HFFc6 (cell line): ENCODE measurements at regions not wholly inside any gene's neighbourhood (a gene's known extent, or its start where the extent isn't known, plus 50 kb on each side); places are given as distances from the start of the nearest gene placed in this dataset.

Experiments
- DNase-seq: peaks from one replicate; pipeline ENCODE4 v3.0.0-alpha.2; 2018
- H3K27ac Mint-ChIP-seq: 2 replicates; pipeline ENCODE4 v1.8.0; 2020; ENCODE audit warnings: mild to moderate bottlenecking, mixed read lengths
- H3K27me3 Mint-ChIP-seq: 2 replicates; pipeline ENCODE4 v1.8.0; 2021; ENCODE audit warnings: mild to moderate bottlenecking, moderate library complexity, mixed read lengths; ENCODE audit not compliant: insufficient read depth
- H3K36me3 Mint-ChIP-seq: 2 replicates; pipeline ENCODE4 v1.8.0; 2021; ENCODE audit warnings: low read depth, mixed read lengths
- H3K4me1 Mint-ChIP-seq: 2 replicates; pipeline ENCODE4 v1.8.0; 2020; ENCODE audit warnings: low read depth, mixed read lengths
- H3K4me3 Mint-ChIP-seq: 2 replicates; pipeline ENCODE4 v1.8.0; 2020; ENCODE audit warnings: mild to moderate bottlenecking, moderate library complexity, mixed read lengths
- H3K9me3 Mint-ChIP-seq: 2 replicates; pipeline ENCODE4 v1.8.0; 2020; ENCODE audit warnings: mild to moderate bottlenecking, mixed read lengths
- CTCF ChIP-seq: fragments of 200-600 bp; sonication (generic); IDR thresholded peaks from 2 replicates; pipeline ENCODE4 v1.5.0; 2021; ENCODE audit warnings: antibody characterized with exemption, mild to moderate bottlenecking

- Mint-ChIP-seq H3K27me3 (no peaks in the 10 kb centered on the region; the same call in 1 of the 2 replicates), H3K4me3 (no peak overlapping the region), H3K9me3 (no peaks in the 10 kb centered on the region), H3K36me3 (no peaks in the 10 kb centered on the region), H3K27ac (no peak overlapping the region), H3K4me1 (peaks cover 12% of the 10 kb centered on the region)
- no peak for TF ChIP-seq CTCF
- no peak for DNase-seq
These were observed 363.7 kb downstream of the BMPER start for GRCh38 chr7:34269084-34269483.

GRCh38 chr7:34275624-34276023 lies 370.3 kb downstream of the BMPER start:
- H3K4me3 Mint-ChIP-seq: no peak overlapping the region
- H3K27me3 Mint-ChIP-seq: no peaks in the 10 kb centered on the region
- no peak for DNase-seq
- H3K36me3 Mint-ChIP-seq: no peaks in the 10 kb centered on the region
- peaks cover 21% of the 10 kb centered on the region for H3K4me1 Mint-ChIP-seq
- TF ChIP-seq CTCF: no peak
- H3K9me3 Mint-ChIP-seq: no peaks in the 10 kb centered on the region
- no peak overlapping the region for H3K27ac Mint-ChIP-seq

GRCh38 chr7:34277016-34277802 lies 371.9 kb downstream of the BMPER start:
- H3K4me1 Mint-ChIP-seq: peaks cover 21% of the 10 kb centered on the region
- H3K4me3 Mint-ChIP-seq: peak overlapping the region; percentile 44
- no peaks in the 10 kb centered on the region for H3K36me3 Mint-ChIP-seq
- no peaks in the 10 kb centered on the region for H3K27me3 Mint-ChIP-seq
- peak overlapping the region; percentile 30 for H3K27ac Mint-ChIP-seq
- no peak for TF ChIP-seq CTCF
- H3K9me3 Mint-ChIP-seq: no peaks in the 10 kb centered on the region
- DNase-seq: peak; percentile 38

GRCh38 chr7:34277803-34278199 lies 372.5 kb downstream of the BMPER start:
- Mint-ChIP-seq H3K9me3 (peaks cover 6% of the 10 kb centered on the region), H3K4me3 (peak overlapping the region; percentile 44), H3K36me3 (peaks cover 5% of the 10 kb centered on the region; the same call in 1 of the 2 replicates), H3K4me1 (peaks cover 27% of the 10 kb centered on the region), H3K27me3 (no peaks in the 10 kb centered on the region), H3K27ac (peak overlapping the region; percentile 30)
- DNase-seq: peak; percentile 19
- no peak for TF ChIP-seq CTCF

GRCh38 chr7:34281260-34281659 lies 375.9 kb downstream of the BMPER start:
- H3K4me3 Mint-ChIP-seq: no peak overlapping the region
- peak; percentile 71 for TF ChIP-seq CTCF
- DNase-seq: no peak
- peaks cover 8% of the 10 kb centered on the region; the same call in 1 of the 2 replicates for H3K36me3 Mint-ChIP-seq
- H3K27ac Mint-ChIP-seq: no peak overlapping the region
- no peaks in the 10 kb centered on the region for H3K27me3 Mint-ChIP-seq
- H3K4me1 Mint-ChIP-seq: peaks cover 28% of the 10 kb centered on the region
- peaks cover 8% of the 10 kb centered on the region for H3K9me3 Mint-ChIP-seq
